ENCODE measurements at regions not wholly inside any gene's neighbourhood (a gene's known extent, or its start where the extent isn't known, plus 50 kb on each side); places are given as distances from the start of the nearest gene placed in this dataset.
"Not testable (repeated sequence)": the region's sequence is repeated elsewhere in the genome, so short reads cannot be mapped to it uniquely, and the experiment has no call there.

DNA sequence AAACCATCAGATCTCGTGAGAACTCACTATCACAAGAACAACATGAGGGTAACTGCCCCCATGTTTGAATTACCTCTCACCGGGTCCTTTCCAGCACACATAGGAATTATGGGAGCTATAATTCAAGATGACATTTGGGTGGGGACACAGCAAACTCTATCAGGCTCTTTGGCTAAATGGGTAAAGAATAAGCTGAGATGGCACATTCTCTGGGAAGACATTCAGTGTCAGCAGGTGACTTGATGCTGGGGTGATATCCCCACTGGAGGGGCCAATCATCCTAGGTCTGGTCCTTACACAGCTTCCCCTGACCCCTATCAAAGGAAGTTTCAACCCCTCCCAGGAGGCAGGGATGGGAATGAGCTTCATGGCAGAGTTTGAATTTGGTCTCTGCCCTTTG is 664.0 kb upstream of the EEF2KMT start:
- no peak for DNase-seq (ENCODE audit: low read depth)

GRCh38 chr16:5758281-5758680 is 660.7 kb upstream of the EEF2KMT start:
- no peak for DNase-seq (ENCODE audit: low read depth)

DNA sequence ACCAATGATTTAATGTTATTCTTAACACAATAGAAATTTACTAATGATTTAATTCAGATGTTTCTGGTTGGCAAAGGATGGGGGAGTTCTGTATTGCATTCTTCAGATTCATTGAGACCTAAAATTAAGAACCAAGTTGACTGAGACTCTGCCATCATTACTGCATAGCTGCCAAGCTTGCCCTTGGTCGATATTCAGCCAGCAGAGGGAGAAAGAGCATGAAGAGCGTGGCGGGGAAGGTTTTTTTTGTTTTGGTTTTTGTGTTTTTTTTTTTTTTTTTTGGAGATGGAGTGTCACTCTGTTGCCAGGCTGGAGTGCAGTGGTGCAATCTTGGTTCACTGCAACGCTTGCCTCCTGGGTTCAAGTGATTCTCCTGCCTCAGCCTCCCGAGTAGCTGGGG is 659.4 kb upstream of the EEF2KMT start:
- DNase-seq (ENCODE audit: low read depth), result no peak

DNA sequence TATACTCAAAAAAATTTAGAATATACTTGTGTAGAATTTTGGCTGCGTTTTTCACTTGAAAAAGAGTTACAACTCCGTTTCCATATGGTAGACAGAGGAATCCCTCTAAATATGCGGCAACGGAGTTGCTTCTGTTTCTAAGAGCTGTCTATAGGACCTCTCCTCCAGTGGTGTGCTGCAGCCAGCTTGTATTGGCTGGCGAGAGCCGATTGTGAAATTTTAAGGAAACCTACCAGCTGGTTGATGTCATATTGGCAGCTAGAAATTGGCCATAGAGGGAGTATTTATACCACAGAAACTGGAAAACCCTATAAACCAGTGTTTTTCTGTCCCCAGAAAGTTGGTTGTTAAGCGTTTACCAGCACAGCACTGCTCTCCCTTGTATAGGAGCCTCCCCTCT is 655.8 kb upstream of the EEF2KMT start:
- no peak for DNase-seq (ENCODE audit: low read depth)

DNA sequence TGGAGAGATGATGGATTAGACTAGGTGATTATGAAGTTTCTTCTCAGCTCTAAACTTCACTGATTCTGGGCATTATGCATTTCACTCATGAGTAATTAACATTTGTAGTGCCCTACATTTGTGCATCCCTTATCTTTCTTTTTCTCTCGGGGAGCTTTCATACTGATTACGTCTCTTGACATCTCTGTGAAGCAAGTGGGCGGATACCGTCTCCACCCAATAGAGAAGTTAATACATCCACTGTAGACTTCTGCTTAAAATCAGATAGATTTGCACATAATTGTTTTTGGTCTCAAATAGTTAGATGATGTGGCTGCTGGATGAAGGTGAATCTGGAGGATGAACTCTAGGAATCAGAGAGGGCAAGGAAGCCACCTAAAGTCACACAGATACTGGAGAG is 653.6 kb upstream of the EEF2KMT start:
- DNase-seq (ENCODE audit: low read depth), result no peak

DNA sequence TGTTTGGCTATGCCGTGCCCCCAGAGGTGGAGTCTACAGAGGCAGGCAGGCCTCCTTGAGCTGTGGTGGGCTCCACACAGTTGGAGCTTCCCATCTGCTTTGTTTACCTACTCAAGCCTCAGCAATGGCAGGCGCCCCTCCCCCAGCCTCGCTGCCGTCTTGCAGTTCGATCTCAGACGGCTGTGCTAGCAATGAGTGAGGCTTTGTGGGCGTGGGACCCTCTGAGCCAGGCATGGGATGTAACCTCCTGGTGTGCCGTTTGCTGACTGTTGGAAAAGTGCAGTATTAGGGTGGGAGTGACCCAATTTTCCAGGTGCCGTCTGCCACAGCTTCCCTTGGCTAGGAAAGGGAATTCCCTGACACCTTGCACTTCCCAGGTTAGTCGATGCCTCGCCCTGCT is 652.8 kb upstream of the EEF2KMT start:
- not testable (repeated sequence) for DNase-seq (ENCODE audit: low read depth)

DNA sequence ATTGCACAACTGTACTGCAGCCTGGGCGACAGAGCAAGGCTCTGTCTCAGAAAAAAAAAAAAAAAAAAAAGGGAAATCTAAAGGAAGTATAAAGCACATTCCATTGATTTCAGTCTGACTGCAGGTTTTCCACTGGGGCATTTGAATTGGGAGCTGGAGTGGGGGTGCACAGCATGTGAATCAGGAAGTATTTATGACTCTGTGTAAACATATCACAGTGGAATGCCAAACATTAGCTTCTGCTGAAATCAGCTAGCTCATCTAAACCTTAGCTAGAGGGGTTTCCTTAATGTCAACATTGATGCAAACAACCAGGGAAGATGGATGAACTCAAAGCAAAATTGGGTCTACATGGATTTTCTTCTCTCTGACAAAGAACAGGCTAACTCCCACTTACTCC is 641.0 kb upstream of the EEF2KMT start:
- DNase-seq (ENCODE audit: low read depth), result no peak

GRCh38 chr16:5736209-5736930 is 638.8 kb upstream of the EEF2KMT start:
- no peak for DNase-seq (ENCODE audit: low read depth)

DNA sequence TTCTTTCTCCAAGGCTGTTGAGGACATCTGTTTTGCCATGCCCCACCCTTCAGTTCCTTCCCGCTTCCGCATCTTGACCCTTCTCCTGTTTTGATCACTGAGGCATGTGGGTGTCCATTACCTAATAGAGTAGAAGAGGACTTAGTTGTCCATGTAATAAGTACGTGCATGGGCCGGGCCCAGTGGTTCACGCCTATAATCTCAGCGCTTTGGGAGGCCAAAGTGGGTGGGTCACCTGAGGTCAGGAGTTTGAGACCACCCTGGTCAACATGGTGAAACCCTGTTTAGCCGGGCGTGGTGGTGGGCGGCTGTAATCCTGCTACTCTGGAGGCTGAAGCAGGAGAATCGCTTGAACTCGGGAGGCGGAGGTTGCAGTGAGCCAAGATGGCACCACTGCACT is 637.8 kb upstream of the EEF2KMT start:
- DNase-seq (ENCODE audit: low read depth), result no peak

- no peak for DNase-seq (ENCODE audit: low read depth)
These were observed 633.2 kb upstream of the EEF2KMT start for GRCh38 chr16:5730783-5731182.

- DNase-seq (ENCODE audit: low read depth), result no peak
These were observed 624.6 kb upstream of the EEF2KMT start for GRCh38 chr16:5722116-5722619.

- no peak for DNase-seq (ENCODE audit: low read depth)
These were observed 617.6 kb upstream of the EEF2KMT start for GRCh38 chr16:5715155-5715554.

DNA sequence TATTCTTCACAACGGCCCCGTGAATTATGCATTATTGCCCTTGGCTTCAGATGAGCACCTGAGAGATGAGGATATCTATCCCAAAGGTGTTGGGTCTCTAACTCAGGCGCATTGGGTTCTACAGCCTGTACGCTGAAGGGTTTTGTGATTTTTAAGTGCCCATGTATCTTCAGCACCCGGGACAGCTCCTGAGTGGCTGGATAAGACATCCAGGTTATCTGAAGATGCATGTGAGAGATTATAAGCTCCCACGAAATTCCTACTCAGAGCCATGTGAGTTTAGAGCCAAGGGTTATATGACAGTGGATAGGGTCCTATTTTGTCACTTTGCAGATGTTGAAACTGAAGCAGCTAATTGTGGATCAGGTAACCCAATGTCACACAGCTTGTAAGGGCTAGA is 612.3 kb upstream of the EEF2KMT start:
- DNase-seq (ENCODE audit: low read depth), result no peak

DNA sequence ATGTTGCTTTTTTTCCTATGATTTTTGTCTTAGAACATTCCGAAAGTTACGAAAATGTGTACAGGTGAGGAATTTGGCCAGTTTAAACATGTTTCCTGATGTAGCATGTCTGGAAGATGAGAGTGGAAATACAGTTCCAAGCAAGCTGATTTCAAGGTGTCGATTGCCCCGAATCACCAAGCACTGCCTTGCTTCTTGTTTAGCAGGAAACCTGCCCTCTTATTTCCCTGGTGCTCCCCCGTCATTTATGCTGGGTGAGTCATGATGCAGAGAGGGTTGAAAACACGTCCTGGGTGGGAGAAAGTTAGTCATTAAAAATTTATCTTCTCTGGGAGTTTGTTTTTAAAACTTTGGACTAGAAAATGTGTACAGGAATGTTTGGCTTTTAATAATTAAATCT is 608.6 kb upstream of the EEF2KMT start:
- no peak for DNase-seq (ENCODE audit: low read depth)

GRCh38 chr16:5704271-5704670 is 606.7 kb upstream of the EEF2KMT start:
- DNase-seq (ENCODE audit: low read depth), result no peak

DNA sequence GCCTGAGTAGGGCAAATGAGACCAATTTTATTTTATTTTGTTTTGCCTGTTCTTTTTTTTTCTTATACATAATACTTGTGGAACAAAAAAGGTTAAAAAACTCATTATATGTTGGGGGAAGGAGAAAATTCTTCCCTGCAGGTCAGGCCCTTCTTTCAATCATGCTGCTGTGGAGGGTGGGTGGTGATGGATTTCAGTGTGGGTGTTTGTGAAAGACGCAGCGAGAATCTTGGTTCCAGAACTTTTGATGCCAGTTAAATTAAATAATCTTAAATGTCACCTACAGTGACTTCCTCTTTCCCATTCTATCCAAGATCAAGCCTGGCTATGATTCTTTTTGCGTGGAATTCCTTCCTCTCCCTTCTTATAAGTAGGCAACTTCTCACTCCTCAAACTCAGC is 595.8 kb upstream of the EEF2KMT start:
- no peak for DNase-seq (ENCODE audit: low read depth)

DNA sequence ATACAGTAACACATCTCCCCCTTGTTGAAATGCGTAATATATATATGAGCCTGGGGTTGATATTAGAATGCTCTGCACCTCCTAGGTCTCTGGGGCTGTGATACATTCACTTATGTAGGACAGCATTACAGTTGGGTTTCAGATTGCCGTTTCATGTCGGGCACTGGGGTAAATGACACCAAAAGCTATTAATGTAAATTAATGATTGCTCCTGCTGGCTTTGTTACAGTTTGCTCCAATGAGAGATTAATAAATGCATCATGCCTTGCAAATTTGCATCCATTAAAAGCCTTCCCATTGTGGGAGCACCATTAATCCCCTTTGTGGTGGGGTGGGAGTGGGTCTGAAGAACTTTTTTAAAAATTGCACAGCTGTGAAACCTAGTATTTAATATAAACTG is 584.4 kb upstream of the EEF2KMT start:
- DNase-seq (ENCODE audit: low read depth), result no peak

DNA sequence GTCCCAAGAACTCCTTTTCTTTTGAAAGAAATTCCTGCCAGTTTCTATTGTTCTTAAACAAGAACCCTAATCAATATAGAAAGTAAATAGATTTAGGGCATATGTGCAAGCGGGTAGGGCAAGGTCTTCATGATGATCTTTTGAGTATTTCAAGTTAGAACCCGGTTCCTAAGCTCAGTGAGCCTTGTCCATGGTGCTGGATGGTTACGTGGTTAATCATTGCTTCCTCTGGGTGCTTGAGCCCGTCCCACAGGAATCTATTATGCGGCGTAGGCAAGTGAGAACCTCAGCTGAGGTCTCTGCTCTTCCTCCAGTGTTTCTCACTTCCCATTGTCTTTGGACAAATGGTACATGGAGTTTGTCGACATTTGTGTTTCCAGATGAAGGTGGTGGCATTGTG is 580.8 kb upstream of the EEF2KMT start:
- DNase-seq (ENCODE audit: low read depth), result no peak

DNA sequence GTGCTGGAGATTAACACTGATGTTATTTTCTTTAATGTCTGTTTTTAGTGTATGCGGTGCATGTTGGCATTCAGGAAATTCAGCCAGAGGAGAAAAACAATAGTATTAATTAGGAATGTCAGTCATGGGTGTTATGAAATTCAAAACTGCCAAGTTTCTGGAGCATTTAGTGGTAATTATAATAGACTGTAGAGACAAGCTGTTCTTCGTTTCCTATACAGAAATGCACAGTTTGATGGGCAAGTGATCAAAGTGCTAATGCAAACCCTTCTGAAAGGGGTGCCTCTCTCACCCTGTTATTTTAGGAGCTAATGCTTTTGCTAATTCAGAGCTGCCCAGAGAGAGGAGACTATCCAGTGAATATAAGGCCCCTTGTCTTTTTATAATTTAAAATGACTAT is 573.8 kb upstream of the EEF2KMT start:
- DNase-seq (ENCODE audit: low read depth), result no peak

GRCh38 chr16:5670198-5670597 is 572.6 kb upstream of the EEF2KMT start:
- DNase-seq (ENCODE audit: low read depth), result no peak

DNA sequence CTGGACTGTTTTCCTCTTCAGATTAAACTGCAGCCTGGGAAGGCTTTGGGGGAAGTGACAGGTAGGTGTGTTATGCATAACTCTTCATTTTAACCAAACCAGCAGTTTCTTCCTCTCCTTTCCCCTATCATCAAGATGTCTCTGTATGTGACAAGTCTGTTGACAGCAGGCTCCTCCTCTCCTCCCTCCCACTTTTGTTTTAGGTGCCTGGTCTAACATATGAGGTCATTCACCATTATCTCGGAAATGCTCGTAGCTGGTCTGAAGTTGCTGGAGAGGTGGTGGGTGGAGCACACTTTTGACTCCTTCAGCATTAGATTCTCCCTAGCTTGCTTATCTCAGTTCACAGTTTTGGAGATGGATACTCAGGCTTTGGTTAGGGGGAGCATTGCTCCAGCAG is 571.0 kb upstream of the EEF2KMT start:
- no peak for DNase-seq (ENCODE audit: low read depth)

GRCh38 chr16:5665834-5666233 is 568.2 kb upstream of the EEF2KMT start:
- DNase-seq (ENCODE audit: low read depth), result no peak

- DNase-seq (ENCODE audit: low read depth), result no peak
These were observed 556.2 kb upstream of the EEF2KMT start for GRCh38 chr16:5653789-5654188.

GRCh38 chr16:5653041-5653440 is 555.4 kb upstream of the EEF2KMT start:
- no peak for DNase-seq (ENCODE audit: low read depth)

Measured in stimulated activated CD8-positive, alpha-beta memory T cell treated with anti-CD3 and anti-CD28 coated beads, Interleukin-15, amount 100 ng/mL, for 24 hours (primary cell).